ENCODE measurements at regions not wholly inside any gene's neighbourhood (a gene's known extent, or its start where the extent isn't known, plus 50 kb on each side); places are given as distances from the start of the nearest gene placed in this dataset.
A peak's percentile ranks its signal among the peaks of the same experiment; 100 is the strongest.
"Not testable (repeated sequence)": the region's sequence is repeated elsewhere in the genome, so short reads cannot be mapped to it uniquely, and the experiment has no call there.

- peaks cover 3 to 17% (median 9%) of the 10 kb centered on the region in 7 donors for H3K9me3 Mint-ChIP-seq
Measured at GRCh38 chr13:62207388-62207787, 791.7 kb upstream of the PCDH20 start.

GRCh38 chr13:62206165-62206564 is 790.5 kb upstream of the PCDH20 start:
- Mint-ChIP-seq H3K4me1 (no peaks in the 10 kb centered on the region), H3K27me3 (no peaks in the 10 kb centered on the region), H3K27ac (peak overlapping the region in 1 of 6 donors; percentile 59), H3K4me3 (no peak overlapping the region), H3K9me3 (peaks cover 4 to 17% (median 8%) of the 10 kb centered on the region in 7 donors), H3K36me3 (no peaks in the 10 kb centered on the region)
- ATAC-seq (ENCODE audit: low read depth in 2 of 2) (no peak), DNase-seq (no peak)

More at GRCh38 chr13:62207388-62207787, 791.7 kb upstream of the PCDH20 start:
- H3K27ac Mint-ChIP-seq = no peak overlapping the region
- ATAC-seq (ENCODE audit: low read depth in 2 of 2) = no peak
- no peaks in the 10 kb centered on the region for H3K4me1 Mint-ChIP-seq
- no peaks in the 10 kb centered on the region for H3K27me3 Mint-ChIP-seq
- DNase-seq = no peak
- H3K36me3 Mint-ChIP-seq = no peaks in the 10 kb centered on the region
- no peak overlapping the region for H3K4me3 Mint-ChIP-seq

- DNase-seq (no peak), ATAC-seq (ENCODE audit: low read depth in 2 of 2) (no peak)
- Mint-ChIP-seq H3K36me3 (no peaks in the 10 kb centered on the region), H3K4me3 (no peak overlapping the region), H3K9me3 (peaks cover 6 to 17% (median 8%) of the 10 kb centered on the region in 7 donors), H3K27me3 (no peaks in the 10 kb centered on the region), H3K4me1 (no peaks in the 10 kb centered on the region), H3K27ac (no peak overlapping the region)
Measured at GRCh38 chr13:62205273-62205672, 789.6 kb upstream of the PCDH20 start.

GRCh38 chr13:62194371-62194770 is 778.7 kb upstream of the PCDH20 start:
- ATAC-seq (ENCODE audit: low read depth in 2 of 2) (no peak), DNase-seq (no peak)
- H3K36me3 Mint-ChIP-seq = no peaks in the 10 kb centered on the region
- H3K27ac Mint-ChIP-seq = no peak overlapping the region
- no peak overlapping the region for H3K4me3 Mint-ChIP-seq
- H3K27me3 Mint-ChIP-seq = no peaks in the 10 kb centered on the region
- H3K9me3 Mint-ChIP-seq = peaks cover 2 to 9% (median 5%) of the 10 kb centered on the region in 7 donors
- no peaks in the 10 kb centered on the region for H3K4me1 Mint-ChIP-seq

- Mint-ChIP-seq H3K27me3 (no peaks in the 10 kb centered on the region), H3K4me3 (no peak overlapping the region), H3K27ac (no peak overlapping the region), H3K4me1 (no peaks in the 10 kb centered on the region), H3K36me3 (no peaks in the 10 kb centered on the region), H3K9me3 (peaks cover 2 to 9% (median 5%) of the 10 kb centered on the region in 7 donors)
- ATAC-seq (ENCODE audit: low read depth in 2 of 2) (no peak), DNase-seq (no peak)
Measured at GRCh38 chr13:62193919-62194318, 778.3 kb upstream of the PCDH20 start.

- Mint-ChIP-seq H3K4me3 (no peak overlapping the region), H3K4me1 (no peaks in the 10 kb centered on the region), H3K36me3 (no peaks in the 10 kb centered on the region), H3K9me3 (peaks cover 0 to 4% (median 0%) of the 10 kb centered on the region in 7 donors), H3K27ac (no peak overlapping the region), H3K27me3 (no peaks in the 10 kb centered on the region)
- DNase-seq (no peak), ATAC-seq (ENCODE audit: low read depth in 2 of 2) (no peak)
Measured at GRCh38 chr13:62185631-62186255, 770.1 kb upstream of the PCDH20 start.

GRCh38 chr13:62176051-62176450 is 760.4 kb upstream of the PCDH20 start:
- ATAC-seq (ENCODE audit: low read depth in 2 of 2) (no peak), DNase-seq (no peak)
- Mint-ChIP-seq H3K27me3 (no peaks in the 10 kb centered on the region), H3K4me1 (no peaks in the 10 kb centered on the region), H3K27ac (peak overlapping the region in 1 of 6 donors; percentile 53), H3K9me3 (peaks cover 0 to 9% (median 4%) of the 10 kb centered on the region in 7 donors), H3K4me3 (no peak overlapping the region), H3K36me3 (no peaks in the 10 kb centered on the region)

- no peak overlapping the region for H3K4me3 Mint-ChIP-seq
- H3K27me3 Mint-ChIP-seq = no peaks in the 10 kb centered on the region
- H3K27ac Mint-ChIP-seq = no peak overlapping the region
- DNase-seq (no peak), ATAC-seq (ENCODE audit: low read depth in 2 of 2) (no peak)
- H3K9me3 Mint-ChIP-seq = peaks cover 0 to 7% (median 3%) of the 10 kb centered on the region in 7 donors
- no peaks in the 10 kb centered on the region for H3K36me3 Mint-ChIP-seq
- no peaks in the 10 kb centered on the region for H3K4me1 Mint-ChIP-seq
Measured at GRCh38 chr13:62173958-62174357, 758.3 kb upstream of the PCDH20 start.

- H3K4me3 Mint-ChIP-seq = no peak overlapping the region
- H3K27ac Mint-ChIP-seq = peak overlapping the region in 1 of 6 donors; percentile 44
- no peak for ATAC-seq (ENCODE audit: low read depth in 2 of 2)
- H3K4me1 Mint-ChIP-seq = no peaks in the 10 kb centered on the region
- H3K36me3 Mint-ChIP-seq = no peaks in the 10 kb centered on the region
- H3K27me3 Mint-ChIP-seq = no peaks in the 10 kb centered on the region
- DNase-seq = no peak
- peaks cover 0 to 7% (median 2%) of the 10 kb centered on the region in 7 donors for H3K9me3 Mint-ChIP-seq
Measured at GRCh38 chr13:62171697-62172096, 756.0 kb upstream of the PCDH20 start.

- peaks cover 0 to 3% (median 3%) of the 10 kb centered on the region in 7 donors for H3K9me3 Mint-ChIP-seq
- no peak for ATAC-seq (ENCODE audit: low read depth in 2 of 2)
- no peak for DNase-seq
- no peak overlapping the region for H3K4me3 Mint-ChIP-seq
- no peaks in the 10 kb centered on the region for H3K27me3 Mint-ChIP-seq
- no peaks in the 10 kb centered on the region for H3K36me3 Mint-ChIP-seq
- H3K4me1 Mint-ChIP-seq = no peaks in the 10 kb centered on the region
- H3K27ac Mint-ChIP-seq = no peak overlapping the region
Measured at GRCh38 chr13:62168891-62169290, 753.2 kb upstream of the PCDH20 start.

- H3K36me3 Mint-ChIP-seq = no peaks in the 10 kb centered on the region
- H3K4me3 Mint-ChIP-seq = no peak overlapping the region
- no peak for ATAC-seq (ENCODE audit: low read depth in 2 of 2)
- DNase-seq = no peak
- peaks cover 0 to 6% (median 3%) of the 10 kb centered on the region in 7 donors for H3K9me3 Mint-ChIP-seq
- H3K27me3 Mint-ChIP-seq = no peaks in the 10 kb centered on the region
- no peaks in the 10 kb centered on the region for H3K4me1 Mint-ChIP-seq
- H3K27ac Mint-ChIP-seq = no peak overlapping the region
Measured at GRCh38 chr13:62167650-62168172, 752.1 kb upstream of the PCDH20 start.

GRCh38 chr13:62162860-62163259 is 747.2 kb upstream of the PCDH20 start:
- peaks cover 0 to 8% (median 0%) of the 10 kb centered on the region in 7 donors for H3K9me3 Mint-ChIP-seq
- no peaks in the 10 kb centered on the region for H3K36me3 Mint-ChIP-seq
- H3K4me3 Mint-ChIP-seq = no peak overlapping the region
- H3K4me1 Mint-ChIP-seq = no peaks in the 10 kb centered on the region
- ATAC-seq (ENCODE audit: low read depth in 2 of 2) (no peak), DNase-seq (no peak)
- no peak overlapping the region for H3K27ac Mint-ChIP-seq
- no peaks in the 10 kb centered on the region for H3K27me3 Mint-ChIP-seq

- H3K4me1 Mint-ChIP-seq = no peaks in the 10 kb centered on the region
- H3K27me3 Mint-ChIP-seq = no peaks in the 10 kb centered on the region
- ATAC-seq (ENCODE audit: low read depth in 2 of 2) = no peak
- H3K9me3 Mint-ChIP-seq = peaks cover 0 to 18% (median 5%) of the 10 kb centered on the region in 7 donors
- DNase-seq = no peak
- H3K36me3 Mint-ChIP-seq = no peaks in the 10 kb centered on the region
- no peak overlapping the region for H3K27ac Mint-ChIP-seq
- no peak overlapping the region for H3K4me3 Mint-ChIP-seq
Measured at GRCh38 chr13:62158520-62158919, 742.9 kb upstream of the PCDH20 start.

- H3K36me3 Mint-ChIP-seq; H3K4me3 Mint-ChIP-seq; H3K27ac Mint-ChIP-seq; ATAC-seq (ENCODE audit: low read depth in 2 of 2); DNase-seq; H3K27me3 Mint-ChIP-seq; H3K4me1 Mint-ChIP-seq: not testable (repeated sequence)
- peaks cover 2 to 31% (median 9%) of the 10 kb centered on the region in 7 donors for H3K9me3 Mint-ChIP-seq
Measured at GRCh38 chr13:62151724-62152123, 736.1 kb upstream of the PCDH20 start.
